ENCODE measurements at regions not wholly inside any gene's neighbourhood (a gene's known extent, or its start where the extent isn't known, plus 50 kb on each side); places are given as distances from the start of the nearest gene placed in this dataset.

GRCh38 chr12:18895946-18896345 is 158.0 kb downstream of the CAPZA3 start:
- ATAC-seq = no peak
- TF ChIP-seq PPARA (CRISPR knock-in tag; IDR thresholded peaks at IDR 0.05; ENCODE audit: borderline replicate concordance) = no peak
- TF ChIP-seq ESRRG (CRISPR knock-in tag; IDR thresholded peaks at IDR 0.05) = no peak
- TF ChIP-seq TOX (CRISPR knock-in tag; IDR thresholded peaks at IDR 0.05; ENCODE audit: borderline replicate concordance) = no peak
- no peak for TF ChIP-seq BACH2 (CRISPR knock-in tag; IDR thresholded peaks at IDR 0.05; ENCODE audit: borderline replicate concordance)
- no peak for TF ChIP-seq OSR1 (CRISPR knock-in tag; IDR thresholded peaks at IDR 0.05)
- TF ChIP-seq GLIS3 (CRISPR knock-in tag; IDR thresholded peaks at IDR 0.05) = no peak
- no peak for TF ChIP-seq ZNF70 (CRISPR knock-in tag; IDR thresholded peaks at IDR 0.05)
- no peak for TF ChIP-seq PATZ1 (CRISPR knock-in tag; IDR thresholded peaks at IDR 0.05; ENCODE audit: borderline replicate concordance)
- TF ChIP-seq POU6F1 (CRISPR knock-in tag; IDR thresholded peaks at IDR 0.05; ENCODE audit: borderline replicate concordance, low read depth) = no peak
- no peak for TF ChIP-seq ISL1 (CRISPR knock-in tag; IDR thresholded peaks at IDR 0.05)
- TF ChIP-seq TCF4 (CRISPR knock-in tag; IDR thresholded peaks at IDR 0.05; ENCODE audit: borderline replicate concordance) = no peak
- TF ChIP-seq ARNTL (CRISPR knock-in tag; IDR thresholded peaks at IDR 0.05; ENCODE audit: borderline replicate concordance, low read depth) = no peak
- no peak for TF ChIP-seq CSDC2 (CRISPR knock-in tag; IDR thresholded peaks at IDR 0.05)
- no peak for TF ChIP-seq ZFP30 (CRISPR knock-in tag; IDR thresholded peaks at IDR 0.05)
- no peak for TF ChIP-seq CSRNP3 (CRISPR knock-in tag; IDR thresholded peaks at IDR 0.05)
- no peak for TF ChIP-seq RARB (CRISPR knock-in tag; IDR thresholded peaks at IDR 0.05)
- TF ChIP-seq ZNF8 (CRISPR knock-in tag; IDR thresholded peaks at IDR 0.05) = no peak
- no peak for TF ChIP-seq ZNF565 (CRISPR knock-in tag; conservative IDR thresholded peaks at IDR 0.05; ENCODE audit: low read depth)
- no peak for TF ChIP-seq ZC3H10 (CRISPR knock-in tag; IDR thresholded peaks at IDR 0.05)
- TF ChIP-seq CREB5 (CRISPR knock-in tag; IDR thresholded peaks at IDR 0.05; ENCODE audit: low read depth) = no peak

GRCh38 chr12:18897823-18898222 is 159.9 kb downstream of the CAPZA3 start:
- no peak for ATAC-seq

More at GRCh38 chr12:18897823-18898222, 159.9 kb downstream of the CAPZA3 start:
- TF ChIP-seq ISL1 (CRISPR knock-in tag; IDR thresholded peaks at IDR 0.05) = no peak
- TF ChIP-seq RARB (CRISPR knock-in tag; IDR thresholded peaks at IDR 0.05) = no peak
- TF ChIP-seq ARNTL (CRISPR knock-in tag; IDR thresholded peaks at IDR 0.05; ENCODE audit: borderline replicate concordance, low read depth) = no peak
- no peak for TF ChIP-seq ESRRG (CRISPR knock-in tag; IDR thresholded peaks at IDR 0.05)
- TF ChIP-seq PATZ1 (CRISPR knock-in tag; IDR thresholded peaks at IDR 0.05; ENCODE audit: borderline replicate concordance) = no peak
- TF ChIP-seq OSR1 (CRISPR knock-in tag; IDR thresholded peaks at IDR 0.05) = no peak
- no peak for TF ChIP-seq TCF4 (CRISPR knock-in tag; IDR thresholded peaks at IDR 0.05; ENCODE audit: borderline replicate concordance)
- no peak for TF ChIP-seq SNAI2 (CRISPR knock-in tag; IDR thresholded peaks at IDR 0.05)
- no peak for TF ChIP-seq TOX (CRISPR knock-in tag; IDR thresholded peaks at IDR 0.05; ENCODE audit: borderline replicate concordance)
- no peak for TF ChIP-seq GLIS3 (CRISPR knock-in tag; IDR thresholded peaks at IDR 0.05)
- TF ChIP-seq CREB5 (CRISPR knock-in tag; IDR thresholded peaks at IDR 0.05; ENCODE audit: low read depth) = no peak
- TF ChIP-seq POU6F1 (CRISPR knock-in tag; IDR thresholded peaks at IDR 0.05; ENCODE audit: borderline replicate concordance, low read depth) = no peak
